ENCODE measurements at regions not wholly inside any gene's neighbourhood (a gene's known extent, or its start where the extent isn't known, plus 50 kb on each side); places are given as distances from the start of the nearest gene placed in this dataset.
A peak's percentile ranks its signal among the peaks of the same experiment; 100 is the strongest.

- DNase-seq, result no peak
- H3K36me3 ChIP-seq, result no peaks in the 10 kb centered on the region
- no peaks in the 10 kb centered on the region for H3K27me3 ChIP-seq
- no peak for TF ChIP-seq POLR2A (IDR thresholded peaks at IDR 0.05)
- no peaks in the 10 kb centered on the region for H3K9me3 ChIP-seq
- H3K27ac ChIP-seq, result no peak overlapping the region
- intact Hi-C loops (cut with DNase I; ENCODE audit: low total_unique reads), result no loop called here
- no peak overlapping the region for H3K4me3 ChIP-seq
- no peaks in the 10 kb centered on the region for H3K4me1 ChIP-seq
These were observed 94.3 kb downstream of the CT47B1 start for GRCh38 chrX:120781403-120781802.

GRCh38 chrX:120775959-120776358 is 99.7 kb downstream of the CT47B1 start:
- Histone ChIP-seq H3K4me3 (no peak overlapping the region), H3K27ac (no peak overlapping the region), H3K36me3 (no peaks in the 10 kb centered on the region), H3K9me3 (no peaks in the 10 kb centered on the region), H3K4me1 (no peaks in the 10 kb centered on the region), H3K27me3 (no peaks in the 10 kb centered on the region)
- no peak for DNase-seq
- no peak for TF ChIP-seq POLR2A (IDR thresholded peaks at IDR 0.05)
- TF ChIP-seq CTCF (IDR thresholded peaks at IDR 0.05), result no peak
- intact Hi-C loops (cut with DNase I; ENCODE audit: low total_unique reads), result no loop called here

- Histone ChIP-seq H3K4me1 (no peaks in the 10 kb centered on the region), H3K27me3 (no peaks in the 10 kb centered on the region), H3K4me3 (no peak overlapping the region), H3K27ac (no peak overlapping the region), H3K36me3 (no peaks in the 10 kb centered on the region), H3K9me3 (no peaks in the 10 kb centered on the region)
- intact Hi-C loops (cut with DNase I; ENCODE audit: low total_unique reads), result no loop called here
- no peak for TF ChIP-seq POLR2A (IDR thresholded peaks at IDR 0.05)
- no peak for TF ChIP-seq CTCF (IDR thresholded peaks at IDR 0.05)
- DNase-seq, result no peak
These were observed 101.1 kb downstream of the CT47B1 start for GRCh38 chrX:120774606-120775005.

- H3K36me3 ChIP-seq, result no peaks in the 10 kb centered on the region
- H3K4me1 ChIP-seq, result no peaks in the 10 kb centered on the region
- H3K27me3 ChIP-seq, result no peaks in the 10 kb centered on the region
- no peak for DNase-seq
- no peak overlapping the region for H3K27ac ChIP-seq
- H3K9me3 ChIP-seq, result no peaks in the 10 kb centered on the region
- H3K4me3 ChIP-seq, result no peak overlapping the region
- intact Hi-C loops (cut with DNase I; ENCODE audit: low total_unique reads), result no loop called here
- TF ChIP-seq CTCF (IDR thresholded peaks at IDR 0.05), result no peak
- no peak for TF ChIP-seq POLR2A (IDR thresholded peaks at IDR 0.05)
These were observed 101.9 kb downstream of the CT47B1 start for GRCh38 chrX:120773801-120774200.

- intact Hi-C loops (cut with DNase I; ENCODE audit: low total_unique reads), result no loop called here
These were observed 105.9 kb downstream of the CT47B1 start for GRCh38 chrX:120769576-120770341.

More at GRCh38 chrX:120769576-120770341, 105.9 kb downstream of the CT47B1 start:
- no peaks in the 10 kb centered on the region for H3K9me3 ChIP-seq
- H3K4me1 ChIP-seq, result no peaks in the 10 kb centered on the region
- no peaks in the 10 kb centered on the region for H3K27me3 ChIP-seq
- H3K4me3 ChIP-seq, result no peak overlapping the region
- H3K27ac ChIP-seq, result no peak overlapping the region
- no peak for DNase-seq
- H3K36me3 ChIP-seq, result no peaks in the 10 kb centered on the region
- peak in 2 of 4 experiments; percentile 8 to 36 for TF ChIP-seq CTCF (IDR thresholded peaks at IDR 0.05)
- no peak for TF ChIP-seq POLR2A (IDR thresholded peaks at IDR 0.05)
